ENCODE measurements at regions not wholly inside any gene's neighbourhood (a gene's known extent, or its start where the extent isn't known, plus 50 kb on each side); places are given as distances from the start of the nearest gene placed in this dataset.

DNA sequence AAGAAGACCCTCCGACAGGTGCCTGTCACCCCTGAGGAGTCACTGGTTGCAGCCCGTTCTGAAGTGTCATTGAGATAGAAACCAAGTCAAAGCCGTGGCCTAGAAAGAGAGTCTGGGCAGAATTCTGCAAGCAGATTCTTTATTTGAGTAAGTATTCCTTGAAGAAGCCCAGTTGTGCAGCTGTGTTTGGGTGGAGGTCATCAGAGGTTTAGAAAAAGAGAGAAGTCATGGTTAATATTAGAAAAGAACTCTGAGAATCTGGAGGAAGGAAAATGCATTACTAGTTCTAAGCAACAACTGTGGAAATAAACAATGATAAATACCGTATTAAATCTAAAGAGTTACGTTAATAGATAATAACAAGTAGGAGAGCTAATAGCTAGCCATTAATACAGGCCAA is 118.8 kb upstream of the KIRREL3 start:
- DNase-seq (ENCODE audit: low read depth in 2 of 3, low spot score in 2 of 3) = no peak

DNA sequence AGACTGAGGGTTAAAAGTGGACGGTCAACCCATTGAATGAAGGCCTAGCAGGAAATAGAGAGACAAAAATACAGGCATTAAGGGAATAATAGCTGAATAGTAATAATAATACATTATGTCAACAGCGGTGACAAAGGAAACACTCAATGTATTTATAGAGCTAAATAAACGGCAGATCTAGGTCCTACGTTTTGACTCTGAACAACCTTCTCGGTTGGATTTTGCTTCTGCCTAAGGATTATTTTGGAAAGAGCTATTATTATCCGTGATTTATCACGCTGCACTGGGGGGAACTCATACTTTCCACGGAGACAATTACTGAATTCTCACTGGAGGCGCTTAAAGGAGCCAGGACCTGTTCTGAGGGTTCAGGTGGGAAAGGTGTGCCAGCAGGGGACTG is 118.2 kb upstream of the KIRREL3 start:
- no peak for DNase-seq (ENCODE audit: low read depth in 2 of 3, low spot score in 2 of 3)

DNA sequence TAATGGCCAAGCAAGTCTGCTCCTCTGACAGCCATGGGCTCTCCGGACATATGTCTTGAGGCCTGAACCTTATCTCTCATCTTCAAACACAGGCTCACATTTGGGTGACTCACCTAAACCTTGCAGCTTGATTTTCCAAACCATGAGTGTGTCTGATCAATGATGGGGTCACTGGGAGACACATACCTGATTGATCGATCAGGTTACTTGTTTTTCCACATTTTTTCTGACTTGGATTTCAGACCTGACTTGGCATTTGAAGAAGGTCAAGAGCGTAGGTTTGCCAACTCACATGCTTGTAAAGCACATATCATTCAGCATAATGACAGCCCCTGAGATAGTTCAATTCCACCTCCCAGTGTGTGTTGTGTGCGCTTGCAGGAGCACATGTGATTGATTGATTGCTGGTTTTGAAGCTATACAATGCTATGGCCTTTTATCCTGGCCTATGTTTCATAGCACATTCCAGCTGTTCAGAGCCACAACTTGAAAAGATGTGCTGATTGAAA is 116.7 kb upstream of the KIRREL3 start:
- DNase-seq (ENCODE audit: low read depth in 2 of 3, low spot score in 2 of 3) = no peak

DNA sequence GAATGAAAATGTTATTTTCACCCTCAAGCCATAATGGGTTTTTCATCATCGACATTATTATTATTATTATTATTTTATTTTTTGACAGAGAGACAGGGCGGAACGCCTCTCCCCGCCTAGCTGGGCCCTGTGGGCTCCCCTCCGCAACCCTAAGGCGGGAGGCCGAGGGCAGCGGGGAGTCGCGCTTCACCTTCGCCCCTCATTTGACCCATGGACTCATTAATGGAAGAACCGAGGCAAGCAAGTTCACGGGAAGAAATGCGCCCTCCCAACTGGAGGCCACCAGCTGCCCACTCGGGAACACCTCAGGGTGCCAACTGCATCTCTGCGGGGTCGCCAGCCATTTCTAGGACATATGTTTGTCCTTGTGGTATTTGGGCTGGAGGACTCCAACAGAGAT is 115.3 kb upstream of the KIRREL3 start:
- no peak for DNase-seq (ENCODE audit: low read depth in 2 of 3, low spot score in 2 of 3)

DNA sequence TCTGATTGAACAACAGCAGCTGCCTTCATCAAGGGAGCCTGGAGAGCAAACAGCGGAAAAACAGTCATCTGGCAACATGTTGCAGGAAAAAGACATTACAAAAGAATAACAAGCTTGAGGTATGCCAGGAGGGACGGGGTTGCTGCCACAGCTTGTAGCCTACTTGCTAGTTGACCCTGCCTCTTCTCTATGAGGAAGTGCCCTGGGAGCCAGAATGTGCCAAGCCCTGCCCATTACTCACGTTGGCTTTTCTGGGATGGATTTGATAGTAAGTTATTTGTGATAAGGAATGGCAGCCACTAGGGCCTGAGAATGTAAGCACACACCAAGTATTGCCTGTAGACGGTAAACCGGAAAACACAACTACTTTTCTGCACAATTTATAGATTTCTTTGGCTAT is 113.5 kb upstream of the KIRREL3 start:
- DNase-seq (ENCODE audit: low read depth in 2 of 3, low spot score in 2 of 3) = no peak

DNA sequence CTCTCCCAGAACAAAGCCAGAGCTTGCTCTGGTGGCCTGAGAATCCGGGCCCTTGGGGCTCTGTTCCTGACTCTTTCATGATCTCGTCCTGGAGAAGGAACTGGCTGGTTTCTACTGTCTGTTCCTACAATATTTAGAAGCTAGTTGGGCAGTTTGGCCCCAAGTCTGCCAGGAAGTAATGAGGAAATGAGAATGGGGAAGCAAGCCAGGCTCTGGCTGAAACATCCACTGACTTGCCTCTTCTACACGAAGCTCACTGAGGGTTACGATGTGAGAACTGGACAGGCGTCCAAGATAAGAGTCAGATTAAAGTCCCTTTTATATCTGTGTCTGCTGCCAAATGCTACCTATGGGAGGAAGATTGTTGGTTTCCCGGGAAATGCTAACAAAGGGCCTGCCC is 110.0 kb upstream of the KIRREL3 start:
- no peak for DNase-seq (ENCODE audit: low read depth in 2 of 3, low spot score in 2 of 3)

DNA sequence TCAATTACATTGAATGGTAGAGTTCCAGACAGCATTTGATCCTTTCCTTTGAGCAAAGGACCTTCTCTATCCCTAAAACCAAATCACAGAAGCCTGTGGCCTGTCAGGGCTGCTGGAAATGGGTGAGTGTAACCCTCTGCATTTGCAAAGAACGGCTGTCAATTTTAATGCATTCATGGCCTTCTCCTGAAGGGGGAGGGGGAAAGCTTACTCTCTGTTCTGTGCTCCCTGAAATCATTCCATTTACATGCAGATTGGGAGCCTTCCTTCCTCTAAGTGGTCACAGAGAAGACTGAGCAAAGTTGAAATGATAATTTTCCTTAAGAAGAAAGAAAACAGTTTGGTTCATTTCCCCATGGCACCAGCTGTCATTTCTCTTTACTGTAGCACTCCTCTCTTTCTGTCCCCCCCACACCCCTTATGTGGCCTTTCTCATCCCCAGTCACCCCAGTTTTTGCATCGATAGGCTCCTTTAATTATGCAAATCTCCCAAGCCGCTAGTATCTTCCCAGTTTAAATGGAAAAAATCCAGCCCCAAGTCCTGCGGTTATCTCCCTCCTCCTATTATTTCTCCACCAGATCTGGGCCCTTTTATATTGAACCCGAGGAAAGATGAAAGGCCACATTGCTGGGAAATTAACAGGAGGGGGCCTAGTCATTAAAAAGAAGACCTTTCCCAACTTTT is 109.4 kb upstream of the KIRREL3 start:
- no peak for DNase-seq (ENCODE audit: low read depth in 2 of 3, low spot score in 2 of 3)

DNA sequence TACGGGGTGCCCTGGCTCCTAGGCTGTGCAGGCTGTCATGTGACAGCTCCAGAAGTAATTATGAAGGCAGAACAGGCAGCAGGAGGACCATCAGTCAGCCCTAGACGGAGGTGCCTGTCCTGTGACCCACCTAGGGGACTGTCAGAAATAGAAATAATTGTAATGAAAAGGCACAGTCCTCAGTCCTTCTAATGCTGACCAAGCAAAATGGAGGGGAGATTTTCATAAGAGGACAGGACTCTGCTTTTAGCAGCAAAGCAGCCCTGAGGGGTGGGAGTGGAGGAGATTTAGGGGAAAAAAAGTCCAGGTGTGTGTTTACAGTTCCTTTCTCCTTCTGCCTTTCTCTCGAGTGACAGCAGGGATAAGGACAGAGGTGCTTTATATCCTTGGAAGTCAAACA is 108.3 kb upstream of the KIRREL3 start:
- no peak for DNase-seq (ENCODE audit: low read depth in 2 of 3, low spot score in 2 of 3)

DNA sequence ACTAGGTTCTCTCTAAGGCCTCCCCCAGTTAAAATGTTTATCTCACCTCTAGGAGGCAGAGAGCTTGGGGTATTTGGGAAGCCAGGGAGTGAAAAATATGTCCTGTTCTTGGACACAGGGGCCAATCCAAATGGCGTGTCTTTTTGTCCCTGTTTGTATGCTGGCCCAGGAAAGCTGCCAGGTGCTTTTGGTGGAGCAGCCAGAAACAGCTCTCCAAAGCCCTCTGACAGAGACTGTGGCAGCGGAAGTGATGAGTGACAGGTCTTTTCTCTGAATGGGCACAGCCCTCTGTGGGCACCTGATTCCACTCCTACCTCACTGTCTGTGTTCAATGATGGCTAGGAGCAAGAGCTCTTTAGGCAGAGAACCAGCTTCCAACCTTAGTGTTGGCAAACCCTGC is 106.4 kb upstream of the KIRREL3 start:
- no peak for DNase-seq (ENCODE audit: low read depth in 2 of 3, low spot score in 2 of 3)

DNA sequence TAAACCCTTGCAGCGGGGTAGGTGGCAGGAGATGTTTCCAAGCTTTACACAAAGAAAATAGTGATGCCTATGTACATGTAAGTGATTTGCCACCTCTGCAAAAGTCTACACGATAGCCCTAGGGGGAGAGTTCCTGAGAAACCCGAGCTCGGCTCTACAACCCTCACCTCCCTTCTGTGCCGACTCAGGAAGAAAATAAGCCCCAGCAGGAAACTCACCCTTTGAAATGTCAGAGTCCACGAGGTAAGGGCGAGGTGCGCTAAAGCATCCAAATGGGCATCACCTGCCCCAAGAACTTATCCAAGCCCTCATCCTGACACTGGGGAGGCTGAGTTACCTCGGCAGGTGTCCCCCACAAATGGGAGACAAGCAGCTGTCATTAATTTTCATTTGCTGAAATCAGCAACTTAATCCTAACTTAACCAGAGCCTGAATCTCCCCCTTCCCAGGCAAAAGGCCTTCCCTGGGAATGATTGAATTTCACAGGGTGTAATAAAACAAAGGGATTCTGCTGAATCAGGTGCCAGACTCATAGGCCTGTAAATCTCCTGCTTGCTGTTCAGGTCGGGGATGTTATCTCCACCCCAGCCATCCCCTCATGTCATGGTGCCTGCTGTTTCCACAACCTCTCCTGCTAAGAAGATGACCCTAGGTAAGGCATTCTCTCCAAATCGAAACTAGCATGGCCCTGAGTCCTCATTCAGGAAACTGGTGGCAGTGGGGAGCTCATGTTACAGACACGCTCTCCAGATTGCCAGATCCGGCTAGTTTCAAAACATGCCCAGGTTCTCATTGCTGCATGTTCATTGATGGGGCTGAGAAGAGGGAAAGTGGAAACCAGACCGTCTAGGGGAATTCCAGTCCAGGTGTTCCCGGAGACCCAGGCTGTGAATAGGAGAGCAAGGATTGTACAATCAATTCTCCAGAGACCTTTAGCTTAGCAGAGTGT is 105.3 kb upstream of the KIRREL3 start:
- no peak for DNase-seq (ENCODE audit: low read depth in 2 of 3, low spot score in 2 of 3)

DNA sequence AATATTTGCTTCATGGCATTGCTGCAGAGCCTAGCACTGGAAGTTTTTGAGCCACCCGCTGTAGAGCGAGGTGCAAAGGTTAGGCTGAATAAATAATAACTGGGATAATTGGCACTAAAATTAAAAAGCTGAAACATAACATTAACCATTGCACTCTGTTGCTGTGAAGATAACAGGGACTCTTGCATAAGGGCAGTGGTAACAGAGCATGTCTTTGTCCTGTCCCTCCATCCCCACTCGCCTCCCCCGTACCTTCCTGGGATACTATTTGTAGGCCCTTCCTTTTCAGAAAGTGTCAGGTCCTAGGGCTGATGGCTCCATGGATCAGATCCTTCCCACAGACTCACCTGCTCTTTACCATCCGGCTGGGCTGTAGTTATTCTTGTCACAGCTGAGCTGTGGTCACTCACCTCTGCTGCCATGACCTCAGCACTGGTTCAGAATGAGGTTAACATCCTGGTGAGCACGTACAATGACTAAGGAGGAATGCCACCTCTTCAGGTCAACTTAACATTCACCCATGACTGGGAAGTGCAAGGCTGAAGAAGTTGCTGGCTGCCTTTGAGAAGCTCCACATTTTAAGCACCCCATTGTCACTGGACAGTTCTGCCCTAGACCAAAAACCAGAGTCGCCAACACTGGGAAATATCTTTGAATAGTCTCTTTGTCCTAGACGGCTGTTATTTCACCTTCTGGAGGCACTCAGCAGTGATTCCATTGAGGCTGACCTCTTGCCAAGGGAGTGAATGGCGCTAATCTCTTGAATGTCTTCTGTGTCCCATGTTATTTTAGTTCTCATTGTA is 103.2 kb upstream of the KIRREL3 start:
- DNase-seq (ENCODE audit: low read depth in 2 of 3, low spot score in 2 of 3) = no peak

DNA sequence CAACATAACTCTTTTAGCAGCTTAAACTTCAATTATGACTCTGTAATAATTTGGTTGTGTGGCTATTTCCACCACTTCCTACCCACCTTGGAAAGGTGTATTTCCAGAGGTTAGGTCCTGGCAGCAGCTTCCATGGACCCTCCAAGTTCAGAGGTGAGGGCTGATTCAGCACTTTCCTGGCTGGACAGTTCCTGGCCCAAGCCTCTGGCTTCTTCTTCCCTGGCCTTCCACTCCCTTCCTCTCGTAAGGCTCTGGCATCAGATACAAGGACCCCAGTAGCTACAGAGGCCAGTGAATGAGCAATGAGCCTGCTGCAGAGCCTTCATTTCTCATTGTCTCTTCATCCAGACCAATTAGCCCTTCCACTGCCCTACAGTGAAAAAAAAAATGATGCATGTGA is 98.1 kb upstream of the KIRREL3 start:
- no peak for DNase-seq (ENCODE audit: low read depth in 2 of 3, low spot score in 2 of 3)

DNA sequence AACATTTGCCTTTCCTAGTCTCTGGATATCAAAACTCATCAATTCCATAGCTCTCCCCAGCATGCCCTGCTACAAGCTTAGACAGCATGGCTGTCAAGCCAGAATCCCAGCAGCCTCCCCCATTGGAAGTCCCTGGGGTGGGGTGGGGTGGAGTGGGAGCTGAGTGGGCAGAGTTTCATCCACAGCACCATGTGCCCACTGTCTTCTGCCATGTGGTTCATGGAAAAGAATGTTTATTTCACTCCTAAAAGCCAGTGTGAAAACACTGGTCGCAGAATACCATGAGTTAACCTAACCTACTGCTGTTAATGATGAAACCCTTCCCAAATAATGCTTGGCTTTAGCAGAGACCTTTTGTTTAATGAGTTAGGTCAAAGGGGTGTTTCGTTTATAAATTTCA is 80.2 kb upstream of the KIRREL3 start:
- no peak for DNase-seq (ENCODE audit: low read depth in 2 of 3, low spot score in 2 of 3)

DNA sequence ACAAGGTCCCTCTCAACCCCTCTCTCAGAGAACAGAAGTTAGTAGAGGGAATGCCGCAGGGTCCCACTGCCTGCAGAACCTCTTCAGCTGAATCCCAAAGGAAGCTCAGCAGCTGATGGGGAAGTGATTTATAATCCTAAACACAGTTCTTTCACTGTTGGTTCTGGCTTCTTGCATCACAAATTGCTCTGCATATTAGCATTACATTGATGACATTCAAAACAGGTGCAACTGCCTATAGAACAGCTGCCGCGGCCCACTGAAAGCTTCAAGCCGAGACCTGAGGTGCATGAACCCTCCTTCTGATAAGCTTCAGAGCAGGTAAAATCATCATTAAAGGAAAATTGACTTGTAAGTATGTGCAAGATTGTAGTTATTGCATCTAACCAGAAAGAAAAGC is 75.2 kb upstream of the KIRREL3 start:
- DNase-seq (ENCODE audit: low read depth in 2 of 3, low spot score in 2 of 3) = no peak

DNA sequence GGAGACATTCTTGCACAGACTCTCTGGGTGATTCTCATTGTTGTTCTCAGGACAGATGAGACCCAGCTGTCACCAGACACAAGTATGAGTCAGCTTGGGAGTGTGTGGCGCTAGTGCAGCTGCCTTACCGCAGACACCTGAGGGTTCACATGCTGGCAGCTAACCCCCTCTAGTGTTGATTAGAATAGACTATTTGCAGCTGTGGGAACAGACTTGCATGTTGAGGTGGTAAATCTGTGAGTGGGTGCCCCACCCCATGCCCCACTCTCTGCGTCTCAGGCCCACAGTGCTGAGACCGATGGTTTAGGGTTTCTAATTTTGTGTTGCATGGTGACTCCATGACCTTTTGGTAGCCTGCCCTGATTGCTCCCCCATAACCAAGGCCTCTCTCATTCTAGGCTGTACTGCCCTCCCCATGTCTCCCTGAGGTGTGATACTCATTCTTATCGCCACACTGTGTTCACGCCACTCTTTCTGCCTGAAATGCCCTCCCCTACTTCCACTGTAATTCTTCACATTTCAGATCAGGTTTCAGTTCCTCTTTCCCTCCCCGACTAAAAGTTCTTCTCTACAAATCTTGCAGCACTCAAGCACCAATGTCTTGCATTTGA is 73.7 kb upstream of the KIRREL3 start:
- DNase-seq (ENCODE audit: low read depth in 2 of 3, low spot score in 2 of 3) = no peak

DNA sequence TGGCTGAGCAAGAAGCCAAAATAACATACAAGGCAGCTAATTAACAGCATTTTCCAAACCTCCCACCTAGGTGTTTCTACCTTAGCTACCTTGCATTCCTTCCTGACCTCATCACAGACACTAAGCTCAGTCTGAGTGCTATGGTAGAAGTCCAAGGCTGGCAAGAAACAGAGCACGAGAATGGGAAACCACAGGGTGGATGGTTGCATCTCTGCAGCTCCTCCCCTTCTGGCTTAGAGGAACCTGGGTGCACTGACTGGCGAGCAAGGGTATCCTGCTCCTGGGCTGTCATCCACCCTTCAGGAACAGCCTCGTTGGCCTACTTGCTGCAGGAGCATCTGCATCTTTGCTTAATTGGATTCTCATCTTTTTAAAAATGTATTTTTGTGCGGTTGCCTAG is 73.1 kb upstream of the KIRREL3 start:
- DNase-seq (ENCODE audit: low read depth in 2 of 3, low spot score in 2 of 3) = no peak

DNA sequence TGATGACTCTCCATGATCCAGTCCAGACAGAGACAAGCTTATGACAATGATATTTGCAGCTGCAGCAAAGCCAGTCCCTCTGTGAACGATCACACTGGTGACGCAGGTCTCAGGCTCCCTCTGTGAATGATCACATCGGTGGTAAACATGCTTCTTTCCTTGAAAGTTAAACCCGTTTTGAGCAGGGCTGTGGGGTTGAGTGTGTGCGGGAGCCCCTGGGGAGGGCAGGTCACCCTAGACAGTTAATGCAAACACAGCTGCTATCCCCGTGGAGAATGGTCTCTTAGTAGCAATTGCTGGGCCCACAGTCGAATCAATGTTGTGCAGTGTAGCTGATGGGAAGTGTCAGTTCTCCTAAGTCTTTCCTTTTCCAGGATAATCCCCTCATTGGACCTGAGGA is 71.0 kb upstream of the KIRREL3 start:
- DNase-seq (ENCODE audit: low read depth in 2 of 3, low spot score in 2 of 3) = no peak

DNA sequence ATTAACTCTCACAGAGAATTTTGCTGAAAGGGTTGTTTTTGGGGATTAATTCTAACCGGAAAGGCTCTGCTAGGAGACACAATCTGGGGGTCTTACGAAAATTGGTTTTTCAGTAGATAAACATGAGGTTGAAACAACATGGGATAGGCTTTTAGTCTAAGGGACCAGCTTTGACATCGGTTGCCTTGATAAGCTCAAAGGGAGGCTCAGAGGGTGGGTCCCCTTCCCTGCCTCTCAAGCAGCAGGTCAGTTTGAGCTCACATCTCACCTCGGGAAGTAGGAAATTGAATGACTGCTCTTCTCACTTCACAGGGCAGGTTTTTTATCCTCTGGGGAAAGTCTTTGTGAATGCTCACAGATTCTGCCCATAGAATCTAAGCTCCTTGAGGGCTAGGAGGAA is 70.2 kb upstream of the KIRREL3 start:
- no peak for DNase-seq (ENCODE audit: low read depth in 2 of 3, low spot score in 2 of 3)

DNA sequence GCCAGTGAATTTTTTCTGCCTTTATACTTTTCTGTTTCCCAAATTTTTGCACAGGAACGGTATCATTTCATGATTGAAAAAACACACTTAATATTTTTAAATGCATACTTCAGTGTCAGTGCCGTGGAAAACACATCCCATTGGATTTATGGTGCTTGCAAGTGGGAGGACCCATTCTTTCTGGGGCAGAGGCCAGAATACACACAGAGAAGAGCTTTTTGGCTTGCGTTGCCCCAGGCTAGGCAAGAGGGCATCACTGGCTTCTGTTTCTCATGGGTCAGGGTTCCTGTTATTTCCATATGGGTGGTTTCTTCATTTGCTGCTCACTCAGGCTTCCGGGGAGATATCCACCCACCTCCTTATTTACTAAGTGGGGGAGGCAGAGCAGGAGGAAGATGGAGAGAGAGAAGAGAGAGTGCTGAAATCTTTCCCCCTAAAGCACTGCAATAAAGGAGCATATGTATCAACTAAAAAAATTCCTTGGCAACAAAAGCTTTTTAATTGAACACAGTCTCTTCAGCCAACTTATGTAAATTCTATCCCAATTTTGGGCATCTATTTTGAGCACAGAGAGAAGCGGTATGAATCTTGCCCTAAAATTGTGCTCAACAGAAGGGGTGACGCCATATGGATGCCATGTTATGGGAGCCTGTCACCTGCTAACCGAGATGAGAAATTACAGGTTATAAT is 66.0 kb upstream of the KIRREL3 start:
- no peak for DNase-seq (ENCODE audit: low read depth in 2 of 3, low spot score in 2 of 3)

DNA sequence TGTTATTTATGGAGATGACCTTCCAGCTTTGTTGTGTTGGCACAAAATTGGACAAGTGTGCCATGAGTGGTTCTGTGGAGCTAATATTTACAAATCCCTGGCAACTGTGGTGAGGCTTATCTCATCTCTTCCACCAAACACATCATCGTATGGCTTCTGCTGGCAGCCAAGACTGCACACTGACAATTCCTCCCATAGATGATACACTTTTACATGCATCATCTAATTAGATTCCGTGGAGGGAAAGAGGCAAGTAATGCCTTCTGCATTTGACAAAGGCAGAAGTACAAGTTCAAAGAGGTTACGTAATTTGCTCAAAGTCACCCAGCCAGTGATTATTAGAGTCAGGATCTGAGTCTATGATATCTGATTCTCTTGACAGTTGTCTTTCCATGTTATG is 62.7 kb upstream of the KIRREL3 start:
- no peak for DNase-seq (ENCODE audit: low read depth in 2 of 3, low spot score in 2 of 3)

DNA sequence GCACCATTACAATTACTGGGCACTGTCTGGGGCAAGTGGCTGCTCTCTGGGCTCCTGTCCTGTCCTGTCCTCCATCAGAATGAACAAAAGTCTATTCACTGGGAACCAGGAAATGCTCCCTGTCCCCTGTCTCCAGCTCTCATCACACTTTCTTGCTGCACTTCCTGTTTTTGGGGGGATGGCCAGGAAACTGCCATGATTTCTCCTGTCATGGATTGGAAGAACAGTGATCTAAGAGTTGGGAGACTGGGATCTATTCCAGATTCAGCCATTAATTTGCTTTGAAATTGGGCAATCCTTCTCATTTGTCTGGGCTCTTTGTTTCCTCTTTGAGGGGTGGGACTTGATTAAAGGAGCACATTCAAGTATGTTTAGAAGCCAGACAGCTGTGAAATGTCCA is 61.4 kb upstream of the KIRREL3 start:
- DNase-seq (ENCODE audit: low read depth in 2 of 3, low spot score in 2 of 3) = no peak
